GM21526 (cell line): ENCODE measurements at regions not wholly inside any gene's neighbourhood (a gene's known extent, or its start where the extent isn't known, plus 50 kb on each side); places are given as distances from the start of the nearest gene placed in this dataset.

Experiments used
- ATAC-seq: cut with Tn5 transposase; IDR thresholded peaks from one replicate; pipeline ENCODE4 v1.9.1; 2021; ENCODE audit warnings: moderate library complexity; ENCODE audit not compliant: unreplicated experiment, low FRiP score

DNA sequence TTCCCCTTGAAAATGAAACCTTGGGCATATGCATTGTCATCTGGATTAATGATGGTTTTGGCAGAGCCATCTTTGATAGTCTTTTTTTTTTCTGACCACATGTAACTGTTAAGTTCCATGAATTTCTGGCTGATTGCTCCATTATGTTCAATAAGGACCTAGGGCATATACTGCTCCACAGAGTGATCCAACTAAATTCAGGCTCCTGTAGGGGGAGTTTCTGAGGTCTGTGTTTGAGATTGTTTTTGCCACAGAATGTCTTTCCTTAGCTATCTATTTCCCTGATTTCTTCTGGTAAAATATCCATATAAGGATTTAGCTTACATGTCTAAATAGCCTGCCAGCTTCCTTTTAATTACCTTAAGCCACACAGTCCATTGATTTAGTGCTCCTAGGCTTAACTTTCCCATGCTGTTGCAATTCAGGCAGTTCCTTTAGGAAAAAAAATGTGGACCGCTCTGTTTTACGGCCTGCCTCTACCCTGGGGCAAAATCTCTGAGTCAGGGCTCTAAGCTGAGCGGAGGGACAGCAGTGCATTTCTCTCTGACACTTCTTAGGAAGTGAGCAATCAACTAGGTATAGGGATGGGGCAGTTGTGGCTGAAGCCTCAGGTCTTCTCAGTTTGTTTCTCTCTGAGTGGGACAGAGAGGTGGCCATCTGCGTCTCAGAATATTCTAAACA lies 796.2 kb downstream of the NR2F2 start:
- ATAC-seq: no peak

DNA sequence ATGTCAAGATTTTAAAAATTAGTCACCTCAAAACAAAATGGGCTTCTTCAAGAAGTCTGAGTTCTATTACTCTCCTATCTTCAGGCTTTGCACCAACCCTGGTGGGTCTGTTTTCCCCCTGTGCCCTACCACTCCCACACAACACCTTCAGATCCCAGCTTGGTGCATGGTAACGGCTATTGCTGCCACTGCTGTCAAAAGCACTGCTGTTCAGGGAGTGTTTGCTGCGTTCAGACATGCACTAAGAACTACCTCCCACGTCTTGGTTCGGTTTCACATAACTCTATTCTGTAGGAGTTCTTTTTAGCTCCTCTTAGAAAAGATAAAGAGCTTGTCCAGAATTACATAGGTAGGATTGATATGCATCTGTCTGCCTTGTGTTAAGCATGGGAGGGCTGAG lies 799.2 kb downstream of the NR2F2 start:
- ATAC-seq: no peak

GRCh38 chr15:97140216-97140615 lies 809.7 kb downstream of the NR2F2 start:
- ATAC-seq: no peak

DNA sequence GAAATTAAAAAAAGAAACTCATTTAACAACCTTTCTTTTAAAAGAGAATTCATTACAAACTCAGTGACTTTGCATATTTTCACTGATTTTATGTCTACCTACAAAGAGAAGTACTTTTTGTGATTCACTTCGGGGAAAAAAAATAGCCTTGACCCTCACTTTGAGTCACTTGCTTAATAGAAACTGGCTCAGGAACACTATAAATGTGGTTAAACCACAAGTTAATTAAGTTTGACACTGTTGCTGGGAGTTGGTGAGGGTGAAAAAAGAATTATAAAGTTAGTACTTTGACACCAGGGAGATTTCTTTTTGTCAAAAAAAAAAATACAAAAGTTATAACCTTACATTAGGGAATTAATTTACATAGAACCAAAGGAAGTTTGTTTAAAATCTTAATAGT lies 810.9 kb downstream of the NR2F2 start:
- ATAC-seq: no peak

DNA sequence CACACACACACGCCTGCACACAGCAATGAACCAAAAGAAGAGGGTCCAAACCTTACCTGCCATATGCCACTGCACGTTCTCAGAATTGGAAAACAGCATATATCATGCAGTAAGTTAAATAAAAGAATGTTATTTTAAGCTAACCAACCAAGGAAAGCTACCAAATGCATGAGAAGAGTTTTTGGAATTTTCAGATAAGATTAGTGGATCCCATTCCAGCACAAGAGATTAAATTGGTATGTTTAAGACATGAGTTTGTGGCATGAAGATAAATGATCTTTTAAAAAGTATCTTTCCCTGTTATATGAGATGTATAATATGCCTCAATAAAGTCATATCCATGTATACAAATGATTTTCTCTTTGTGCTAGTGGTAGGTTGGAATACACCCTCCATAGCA lies 811.4 kb downstream of the NR2F2 start:
- no peak for ATAC-seq

DNA sequence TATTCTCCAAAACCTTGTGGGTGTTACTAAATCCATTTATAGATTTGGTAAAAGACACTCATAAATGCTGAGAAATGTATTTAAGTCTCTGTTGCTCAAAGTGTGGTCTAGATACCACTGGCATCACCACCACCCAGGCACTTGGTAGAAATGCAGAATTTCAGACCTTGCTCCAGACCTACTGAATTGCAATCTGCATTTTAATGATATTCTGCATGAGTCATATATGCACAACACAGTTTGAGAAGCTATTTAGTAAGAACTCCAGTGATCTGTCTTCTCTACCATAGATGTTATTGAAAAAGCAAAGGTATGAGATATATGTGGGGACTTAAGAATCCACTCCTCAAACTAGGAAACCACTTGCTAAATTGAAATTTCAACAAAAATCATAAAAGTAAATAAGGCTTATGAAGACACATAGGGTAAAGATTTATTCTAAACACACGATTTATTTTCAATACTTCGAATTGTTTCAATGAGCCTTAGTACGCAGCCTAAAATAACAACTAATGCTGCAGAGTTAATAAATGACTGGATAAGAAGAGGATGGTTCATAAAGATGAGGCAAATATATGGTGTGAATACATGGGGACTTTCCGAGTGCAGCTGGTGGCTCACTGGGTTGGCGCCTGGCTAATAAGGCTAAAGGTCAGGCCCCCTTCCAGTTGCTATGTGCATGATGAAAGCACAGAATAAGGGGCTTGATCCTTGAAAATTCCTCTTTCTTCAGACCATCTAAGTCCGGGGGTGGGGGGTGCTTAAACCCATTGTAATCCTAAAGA lies 813.3 kb downstream of the NR2F2 start:
- ATAC-seq: no peak

GRCh38 chr15:97144377-97144711 lies 813.8 kb downstream of the NR2F2 start:
- no peak for ATAC-seq

DNA sequence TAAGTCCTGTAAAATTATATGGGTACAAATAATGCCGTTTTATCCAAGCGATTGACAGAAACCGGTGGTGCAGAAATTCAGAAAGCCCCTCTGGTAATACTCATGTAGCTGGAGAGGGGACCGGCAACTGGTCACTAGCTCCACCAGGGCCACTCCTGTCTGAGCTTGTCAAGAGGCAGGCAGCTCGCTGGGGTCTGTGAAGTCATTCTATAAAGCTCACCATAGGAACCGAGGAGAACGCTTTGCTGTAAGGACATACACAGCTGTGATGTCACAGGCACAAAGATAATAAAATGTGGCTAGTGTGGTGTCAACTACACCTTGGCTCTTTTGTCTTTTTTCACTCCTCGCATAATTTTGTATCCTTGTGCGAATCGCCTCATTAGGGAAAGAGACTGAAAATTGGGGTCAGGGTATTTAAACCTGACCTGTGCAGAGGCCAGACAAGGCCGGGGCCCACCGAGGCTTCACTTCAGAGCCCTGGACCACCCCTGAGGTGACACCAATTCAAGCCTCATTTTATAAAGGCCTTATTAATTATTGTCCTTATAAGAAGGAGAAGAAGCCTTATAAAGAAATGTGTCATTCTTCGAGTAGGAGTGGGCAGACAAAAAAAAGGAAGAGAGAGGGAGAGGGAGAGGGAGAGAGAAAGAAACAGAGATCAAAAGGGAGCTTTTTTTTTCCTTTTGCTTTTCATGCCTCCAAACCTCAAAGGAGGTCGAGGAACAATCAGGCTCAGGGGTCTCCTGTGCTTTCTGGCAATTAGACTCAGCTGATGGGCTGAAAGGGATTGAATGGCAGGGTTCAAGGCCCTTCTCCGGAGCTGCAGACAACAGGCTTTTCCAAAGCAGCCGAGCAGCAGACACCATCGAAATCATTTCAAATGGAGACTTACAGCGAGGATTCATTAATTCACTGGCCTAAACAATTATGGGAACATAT lies 813.3 kb upstream of the ARRDC4 start:
- ATAC-seq: no peak

- ATAC-seq: no peak
Measured at GRCh38 chr15:97153356-97153965, 807.0 kb upstream of the ARRDC4 start.

GRCh38 chr15:97156739-97157265 lies 803.7 kb upstream of the ARRDC4 start:
- ATAC-seq: no peak

GRCh38 chr15:97162805-97163495 lies 797.6 kb upstream of the ARRDC4 start:
- ATAC-seq: no peak

DNA sequence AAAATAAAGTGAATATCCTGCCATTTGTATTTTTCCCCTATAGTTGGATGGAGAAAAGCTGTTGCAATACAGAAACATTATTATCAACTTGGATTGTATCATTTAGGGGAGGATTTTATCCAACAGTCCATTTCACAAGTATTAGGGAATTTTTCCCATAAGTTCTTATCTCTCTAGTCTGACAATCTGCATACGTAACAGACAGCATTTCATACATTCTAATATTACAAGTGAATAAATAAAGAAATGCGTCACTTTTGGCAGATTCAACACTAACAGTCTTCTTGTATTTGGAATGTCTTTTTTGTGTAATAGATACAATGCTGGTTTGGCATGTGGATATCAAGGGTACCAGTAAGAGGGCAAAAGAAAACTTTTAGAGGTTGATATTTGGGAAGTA lies 795.3 kb upstream of the ARRDC4 start:
- no peak for ATAC-seq

GRCh38 chr15:97168704-97169475 lies 791.6 kb upstream of the ARRDC4 start:
- ATAC-seq: no peak

DNA sequence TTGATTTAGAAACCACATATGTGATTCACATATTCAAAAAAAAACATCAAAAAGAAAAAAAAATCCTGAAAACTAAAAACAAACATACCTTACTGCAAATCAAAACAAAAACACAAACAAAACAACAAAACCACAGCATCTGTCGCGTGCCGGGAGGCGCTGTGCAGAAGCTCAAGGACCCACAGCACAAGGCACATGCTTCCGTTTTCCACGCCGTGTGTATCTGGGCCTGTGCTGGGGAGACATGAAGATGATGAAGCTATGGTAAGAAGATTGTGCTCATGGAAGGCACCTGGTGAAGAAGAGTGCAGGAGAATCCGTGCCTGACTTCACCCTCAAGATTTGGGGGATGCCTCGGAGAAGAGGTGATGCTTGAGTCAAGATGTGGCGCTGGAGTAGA lies 788.9 kb upstream of the ARRDC4 start:
- no peak for ATAC-seq

DNA sequence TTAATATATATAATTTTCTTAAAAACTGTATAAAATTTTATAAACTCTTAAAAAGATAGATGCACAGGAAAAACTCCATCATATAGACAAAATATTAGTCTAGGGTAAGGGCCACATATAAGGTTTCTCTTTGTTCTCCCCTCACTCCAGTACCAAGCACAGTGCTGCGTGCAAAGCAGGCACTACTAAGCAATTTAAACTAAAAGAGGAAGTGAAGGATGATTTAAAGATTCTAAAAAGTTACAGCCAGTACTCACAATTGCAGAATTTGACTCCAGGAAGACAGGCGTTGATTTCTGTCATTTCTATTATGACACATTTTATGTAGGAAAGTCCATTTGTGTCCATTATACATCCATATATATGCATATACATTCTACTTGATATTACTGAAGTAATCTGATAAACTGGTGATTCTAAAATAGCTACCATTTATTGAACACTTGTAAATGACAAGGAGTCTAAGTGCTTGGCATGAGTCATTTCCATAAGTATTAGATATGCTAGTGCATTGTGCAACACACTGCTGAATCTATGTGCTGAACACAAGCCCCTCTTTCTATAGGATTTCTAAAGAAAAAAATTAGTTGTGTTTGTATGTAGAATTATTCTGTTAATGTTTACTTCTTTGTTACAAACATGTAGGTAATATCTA lies 785.5 kb upstream of the ARRDC4 start:
- ATAC-seq: no peak

DNA sequence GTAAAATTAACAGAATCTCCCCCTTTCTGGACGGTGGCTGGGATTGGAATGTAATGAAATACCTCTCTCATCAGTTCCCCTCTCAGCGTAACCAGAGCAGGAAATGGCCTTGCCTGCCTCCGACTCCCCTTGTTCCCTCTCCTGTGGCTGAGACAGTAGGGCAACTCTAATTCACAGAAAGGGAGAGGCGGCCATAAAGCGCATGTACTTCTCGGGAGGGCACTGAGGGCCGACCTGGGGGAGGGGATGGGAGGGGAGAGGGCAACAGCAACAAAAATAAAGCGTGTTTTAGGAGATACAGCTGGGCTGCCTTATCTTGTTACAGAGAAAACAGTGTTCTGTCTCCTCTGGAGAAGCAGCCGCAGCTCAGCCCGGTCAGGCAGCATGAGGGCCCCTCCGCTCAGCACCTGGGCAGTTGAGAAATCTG lies 783.3 kb upstream of the ARRDC4 start:
- no peak for ATAC-seq

GRCh38 chr15:97182581-97182980 lies 777.9 kb upstream of the ARRDC4 start:
- ATAC-seq: no peak

GRCh38 chr15:97189162-97189780 lies 771.2 kb upstream of the ARRDC4 start:
- ATAC-seq: no peak
